ENCODE measurements at regions not wholly inside any gene's neighbourhood (a gene's known extent, or its start where the extent isn't known, plus 50 kb on each side); places are given as distances from the start of the nearest gene placed in this dataset.
"Not testable (repeated sequence)": the region's sequence is repeated elsewhere in the genome, so short reads cannot be mapped to it uniquely, and the experiment has no call there.

DNA sequence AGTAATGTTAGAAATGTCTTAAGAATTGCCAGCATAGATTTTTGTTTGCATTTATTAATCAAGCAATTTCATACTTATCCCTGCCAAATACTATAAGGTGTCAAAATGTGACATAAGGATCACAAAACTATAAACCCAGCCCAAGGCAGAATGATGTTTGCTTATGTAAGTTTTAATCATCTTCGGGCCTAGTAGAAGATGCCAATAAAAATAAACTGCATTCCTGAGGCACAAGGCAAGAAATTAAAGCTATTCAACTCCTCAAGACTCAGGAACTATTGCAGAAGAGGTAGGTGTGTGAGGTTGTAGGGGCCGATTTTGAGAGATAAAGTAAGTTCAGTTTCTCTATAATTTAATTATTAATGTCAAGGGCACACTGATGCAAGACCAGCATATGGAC, 189.4 kb upstream of the AHR start:
- H3K4me2 ChIP-seq, result no peak overlapping the region
- H3K9ac ChIP-seq, result no peak overlapping the region
- no peak overlapping the region for H3K4me3 ChIP-seq
- H4K20me1 ChIP-seq, result no peaks in the 10 kb centered on the region
- no peaks in the 10 kb centered on the region for H3K36me3 ChIP-seq
- TF ChIP-seq Cebpa-rat (IDR thresholded peaks at IDR 0.05), result no peak
- H3K9me3 ChIP-seq, result no peaks in the 10 kb centered on the region
- H3K27me3 ChIP-seq, result no peaks in the 10 kb centered on the region
- H3K4me1 ChIP-seq, result no peaks in the 10 kb centered on the region
- H3K27ac ChIP-seq, result no peak overlapping the region

DNA sequence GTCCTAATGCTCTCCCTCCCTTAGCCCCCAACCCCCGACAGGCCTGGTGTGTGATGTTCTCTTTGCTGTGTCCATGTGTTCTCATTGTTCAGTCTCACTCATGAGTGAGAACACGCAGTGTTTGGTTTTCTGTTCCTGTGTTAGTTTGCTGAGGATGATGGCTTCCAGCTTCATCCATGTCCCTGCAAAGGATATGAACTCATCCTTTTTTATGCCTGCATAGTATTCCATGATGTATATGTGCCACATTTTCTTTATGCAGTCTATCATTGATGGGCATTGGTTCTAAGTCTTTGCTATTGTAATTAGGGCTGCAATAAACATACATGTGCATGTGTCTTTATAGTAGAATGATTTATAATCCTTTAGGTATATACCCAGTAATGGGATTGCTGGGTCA, 184.7 kb upstream of the AHR start:
- H3K4me2 ChIP-seq, H3K9me3 ChIP-seq, H3K9ac ChIP-seq, H3K36me3 ChIP-seq, H3K4me3 ChIP-seq, H3K27me3 ChIP-seq, H3K27ac ChIP-seq, H3K4me1 ChIP-seq, H4K20me1 ChIP-seq: not testable (repeated sequence)

DNA sequence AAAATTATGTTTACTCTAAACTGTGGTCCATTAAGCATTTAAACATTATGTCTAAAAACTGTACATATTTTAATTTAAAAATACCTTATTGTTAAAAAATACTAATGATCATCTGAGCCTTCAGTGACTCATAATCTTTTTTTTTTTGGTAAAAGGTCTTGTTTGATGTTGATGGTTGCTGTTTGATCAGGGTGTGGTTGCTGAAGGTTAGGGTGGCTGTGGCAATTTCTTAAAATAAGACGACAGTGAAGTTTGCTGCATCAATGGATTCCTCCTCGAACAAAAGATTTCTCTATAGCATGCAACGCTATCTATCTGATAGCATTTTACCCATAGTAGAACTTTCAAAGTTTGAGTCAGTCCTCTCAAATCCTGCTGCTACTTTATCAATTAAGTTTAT, 180.0 kb upstream of the AHR start:
- H3K27me3 ChIP-seq, result no peaks in the 10 kb centered on the region
- no peak overlapping the region for H3K27ac ChIP-seq
- no peaks in the 10 kb centered on the region for H4K20me1 ChIP-seq
- no peak overlapping the region for H3K4me3 ChIP-seq
- no peak overlapping the region for H3K4me2 ChIP-seq
- H3K9ac ChIP-seq, result no peak overlapping the region
- no peak for TF ChIP-seq Cebpa-rat (IDR thresholded peaks at IDR 0.05)
- H3K36me3 ChIP-seq, result no peaks in the 10 kb centered on the region
- H3K4me1 ChIP-seq, result no peaks in the 10 kb centered on the region
- H3K9me3 ChIP-seq, result no peaks in the 10 kb centered on the region

DNA sequence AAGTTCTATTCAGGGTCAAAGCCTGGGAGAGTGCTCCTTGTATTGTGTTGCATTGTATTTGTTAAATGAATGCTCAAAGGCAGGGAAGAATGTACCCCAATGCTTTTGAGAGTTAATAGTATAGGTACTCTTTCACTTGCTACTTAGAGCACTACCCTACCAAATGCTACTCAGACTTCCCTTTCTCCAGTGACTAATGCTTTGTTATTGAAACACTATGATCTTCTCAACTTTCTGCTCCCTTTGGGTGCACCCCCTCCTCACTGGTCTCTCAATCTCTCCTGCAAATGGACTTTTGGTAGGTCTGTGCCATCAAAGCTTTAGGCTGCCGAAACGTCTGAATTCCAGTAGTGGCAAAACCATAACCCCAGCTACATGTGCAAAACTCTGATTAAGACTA, 177.7 kb upstream of the AHR start:
- H3K9me3 ChIP-seq, result no peaks in the 10 kb centered on the region
- TF ChIP-seq Cebpa-rat (IDR thresholded peaks at IDR 0.05), result no peak
- no peak overlapping the region for H3K9ac ChIP-seq
- H3K36me3 ChIP-seq, result no peaks in the 10 kb centered on the region
- no peak overlapping the region for H3K4me2 ChIP-seq
- no peaks in the 10 kb centered on the region for H4K20me1 ChIP-seq
- H3K27me3 ChIP-seq, result no peaks in the 10 kb centered on the region
- no peak overlapping the region for H3K4me3 ChIP-seq
- H3K27ac ChIP-seq, result no peak overlapping the region
- no peaks in the 10 kb centered on the region for H3K4me1 ChIP-seq

DNA sequence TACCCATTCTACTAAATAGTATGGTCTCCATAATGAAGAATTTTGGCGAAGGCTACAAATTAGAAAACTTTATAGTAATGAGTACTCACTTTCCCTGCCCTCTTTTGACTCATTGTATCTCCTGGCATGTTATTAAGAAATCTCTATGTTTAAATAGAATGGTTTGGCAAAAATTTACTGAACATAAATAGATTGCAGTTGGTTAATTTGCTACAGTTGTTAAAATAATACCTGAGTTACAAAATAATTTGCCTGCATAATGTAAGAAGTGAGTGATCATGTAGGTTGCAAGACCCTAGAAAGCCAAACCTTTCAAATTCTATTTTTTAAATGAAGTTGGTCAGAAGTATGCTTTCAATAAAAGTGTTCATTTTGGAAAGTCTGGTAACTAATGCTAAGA, 176.8 kb upstream of the AHR start:
- H3K4me1 ChIP-seq, result no peaks in the 10 kb centered on the region
- H3K9ac ChIP-seq, result no peak overlapping the region
- no peak for TF ChIP-seq Cebpa-rat (IDR thresholded peaks at IDR 0.05)
- no peaks in the 10 kb centered on the region for H3K36me3 ChIP-seq
- H3K27me3 ChIP-seq, result no peaks in the 10 kb centered on the region
- no peaks in the 10 kb centered on the region for H4K20me1 ChIP-seq
- H3K4me2 ChIP-seq, result no peak overlapping the region
- no peaks in the 10 kb centered on the region for H3K9me3 ChIP-seq
- no peak overlapping the region for H3K27ac ChIP-seq
- no peak overlapping the region for H3K4me3 ChIP-seq

DNA sequence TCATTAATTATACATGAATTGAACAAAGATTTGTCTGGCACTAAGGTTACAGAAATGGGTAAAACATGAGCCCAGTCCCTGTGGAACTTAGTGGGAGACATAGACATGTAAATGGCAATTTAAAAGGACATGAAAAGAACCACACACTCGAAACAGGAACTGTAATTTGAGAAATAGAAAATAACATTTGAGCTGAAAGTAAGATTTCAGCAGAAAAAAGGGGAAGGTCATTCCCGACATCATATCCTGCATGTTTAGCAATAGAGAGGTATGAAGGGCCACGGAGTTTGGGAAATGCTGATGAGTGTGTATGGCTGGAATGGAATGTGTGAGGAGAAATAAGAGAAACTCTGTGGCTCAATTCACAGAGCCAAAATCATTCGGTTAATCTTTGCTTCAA, 175.4 kb upstream of the AHR start:
- H3K27ac ChIP-seq, result no peak overlapping the region
- no peaks in the 10 kb centered on the region for H4K20me1 ChIP-seq
- H3K36me3 ChIP-seq, result no peaks in the 10 kb centered on the region
- H3K9ac ChIP-seq, result no peak overlapping the region
- no peak overlapping the region for H3K4me3 ChIP-seq
- H3K9me3 ChIP-seq, result no peaks in the 10 kb centered on the region
- H3K27me3 ChIP-seq, result no peaks in the 10 kb centered on the region
- H3K4me1 ChIP-seq, result no peaks in the 10 kb centered on the region
- TF ChIP-seq Cebpa-rat (IDR thresholded peaks at IDR 0.05), result no peak
- H3K4me2 ChIP-seq, result no peak overlapping the region

DNA sequence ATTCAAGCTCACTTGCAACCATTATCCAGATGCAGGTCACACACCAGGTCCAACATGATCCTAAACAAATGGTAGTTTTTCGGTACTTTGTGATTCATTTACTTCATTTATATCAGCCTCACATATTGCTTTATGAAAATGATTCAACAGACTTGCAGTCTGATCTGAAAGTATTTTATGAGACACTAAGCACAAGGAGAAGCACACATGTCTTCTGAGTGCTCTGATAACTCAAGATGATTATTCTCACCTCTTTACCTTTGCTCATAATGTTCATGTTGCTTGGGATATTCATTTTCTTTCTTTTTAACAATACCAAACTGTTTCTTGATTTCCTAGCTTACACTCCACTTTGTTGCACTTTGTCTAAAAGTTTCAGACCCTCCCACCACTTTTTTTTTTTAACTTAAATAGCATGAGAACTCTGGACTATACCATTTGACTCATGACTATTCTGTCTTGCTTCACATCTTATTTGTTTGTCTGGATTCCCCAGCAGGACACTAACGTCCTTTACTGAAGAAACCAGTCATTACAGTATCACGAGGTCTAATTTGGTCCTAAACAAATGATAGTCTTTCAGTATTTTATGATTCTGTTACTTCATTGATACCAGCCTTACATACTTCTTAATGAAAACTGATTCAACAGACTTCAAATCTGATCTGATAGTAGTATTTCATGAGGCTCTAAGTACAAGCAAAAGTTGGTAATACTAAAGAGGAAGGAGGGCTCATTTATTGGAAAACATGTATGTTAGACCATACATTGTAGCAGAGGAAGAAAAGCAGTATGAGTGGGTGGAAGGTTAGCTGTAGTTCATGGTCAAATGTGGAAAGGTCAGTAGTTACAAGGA, 171.8 kb upstream of the AHR start:
- no peak for TF ChIP-seq Cebpa-rat (IDR thresholded peaks at IDR 0.05)
- no peak overlapping the region for H3K4me2 ChIP-seq
- no peak overlapping the region for H3K9ac ChIP-seq
- H3K4me3 ChIP-seq, result no peak overlapping the region
- no peaks in the 10 kb centered on the region for H3K36me3 ChIP-seq
- H3K4me1 ChIP-seq, result no peaks in the 10 kb centered on the region
- H3K9me3 ChIP-seq, result no peaks in the 10 kb centered on the region
- no peaks in the 10 kb centered on the region for H4K20me1 ChIP-seq
- H3K27ac ChIP-seq, result no peak overlapping the region
- H3K27me3 ChIP-seq, result no peaks in the 10 kb centered on the region

DNA sequence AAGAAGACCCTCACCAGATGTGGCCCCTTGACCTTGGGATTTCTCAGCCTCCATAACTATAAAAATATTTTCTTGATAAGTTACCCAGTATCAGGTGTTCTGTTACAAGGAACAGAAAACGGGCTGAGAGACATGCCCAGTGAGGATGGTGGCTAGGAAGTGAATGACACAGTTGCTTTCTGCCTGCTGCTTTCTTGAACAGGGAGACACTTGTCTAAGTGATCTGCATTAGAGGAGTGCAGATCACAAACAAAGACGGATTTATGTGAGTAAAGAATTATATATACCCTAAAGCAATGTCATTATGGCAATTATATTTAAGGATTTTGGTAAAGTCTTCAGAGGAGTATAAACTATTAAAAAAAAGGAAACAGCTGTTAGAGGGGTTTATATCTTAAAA, 169.2 kb upstream of the AHR start:
- Histone ChIP-seq H3K4me1 (no peaks in the 10 kb centered on the region), H3K27me3 (no peaks in the 10 kb centered on the region), H3K9me3 (no peaks in the 10 kb centered on the region), H3K9ac (no peak overlapping the region), H3K36me3 (no peaks in the 10 kb centered on the region), H3K27ac (no peak overlapping the region), H3K4me2 (no peak overlapping the region), H4K20me1 (no peaks in the 10 kb centered on the region), H3K4me3 (no peak overlapping the region)
- TF ChIP-seq Cebpa-rat (IDR thresholded peaks at IDR 0.05), result no peak

DNA sequence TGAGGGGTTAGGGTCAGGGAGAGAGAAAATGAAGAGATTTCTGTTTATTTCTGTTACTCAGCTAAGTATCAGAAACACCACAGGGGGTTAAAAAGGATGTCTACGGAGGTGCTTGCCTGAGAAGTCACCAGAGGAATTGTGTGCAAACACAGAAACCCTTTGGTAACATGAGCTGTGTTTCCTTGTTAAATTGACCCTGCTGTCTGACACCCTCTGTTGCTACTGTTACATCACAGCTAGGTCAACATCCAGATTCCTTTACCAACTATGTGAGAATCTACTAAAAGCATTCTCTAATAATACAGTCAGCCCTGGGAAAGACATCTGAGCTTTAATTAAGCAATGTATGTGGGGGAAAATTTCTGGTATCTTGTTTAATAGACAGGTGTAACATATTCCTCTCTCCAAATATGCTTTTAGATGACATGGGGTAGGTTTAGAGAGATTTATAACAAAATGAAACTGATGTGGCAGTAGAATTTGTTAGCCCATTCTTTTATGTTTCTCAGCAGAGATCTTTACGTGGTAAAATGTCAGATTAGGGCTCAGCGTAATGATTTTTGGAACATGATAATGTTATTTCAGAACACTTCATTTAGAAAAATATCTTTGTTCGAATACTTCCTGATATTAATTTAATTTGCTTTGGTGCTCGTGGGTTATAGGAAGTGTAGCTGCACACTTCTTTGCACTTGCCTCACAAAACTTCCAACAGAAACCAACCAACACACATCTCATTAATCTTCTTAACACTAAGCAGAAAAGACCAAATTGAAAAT, 168.0 kb upstream of the AHR start:
- Histone ChIP-seq H3K9ac (no peak overlapping the region), H4K20me1 (no peaks in the 10 kb centered on the region), H3K36me3 (no peaks in the 10 kb centered on the region), H3K4me2 (no peak overlapping the region), H3K9me3 (no peaks in the 10 kb centered on the region), H3K27ac (no peak overlapping the region), H3K27me3 (no peaks in the 10 kb centered on the region), H3K4me3 (no peak overlapping the region), H3K4me1 (no peaks in the 10 kb centered on the region)
- no peak for TF ChIP-seq Cebpa-rat (IDR thresholded peaks at IDR 0.05)

DNA sequence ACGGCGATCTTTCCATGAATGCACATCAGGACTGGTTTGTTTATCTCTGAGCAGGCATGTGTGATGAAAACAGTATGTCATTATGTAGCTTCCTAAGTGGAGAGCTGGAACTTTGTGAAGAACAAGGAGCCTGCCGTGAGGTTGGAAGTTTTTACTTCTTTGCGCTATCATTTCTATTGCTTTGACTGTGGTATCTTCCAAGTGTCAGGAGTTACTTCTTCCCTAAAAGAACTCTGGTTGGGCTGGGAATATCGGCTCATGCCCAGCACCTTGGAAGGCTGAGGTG, 167.4 kb upstream of the AHR start:
- no peak overlapping the region for H3K4me3 ChIP-seq
- TF ChIP-seq Cebpa-rat (IDR thresholded peaks at IDR 0.05), result no peak
- H3K36me3 ChIP-seq, result no peaks in the 10 kb centered on the region
- H3K9ac ChIP-seq, result no peak overlapping the region
- no peaks in the 10 kb centered on the region for H3K9me3 ChIP-seq
- H3K27ac ChIP-seq, result no peak overlapping the region
- H3K4me2 ChIP-seq, result no peak overlapping the region
- H3K4me1 ChIP-seq, result no peaks in the 10 kb centered on the region
- no peaks in the 10 kb centered on the region for H3K27me3 ChIP-seq
- no peaks in the 10 kb centered on the region for H4K20me1 ChIP-seq

Data from BLaER1 (cell line).